ENCODE measurements at regions not wholly inside any gene's neighbourhood (a gene's known extent, or its start where the extent isn't known, plus 50 kb on each side); places are given as distances from the start of the nearest gene placed in this dataset.

- TF ChIP-seq EZH2 (IDR thresholded peaks at IDR 0.05; ENCODE audit: borderline replicate concordance, low read length) (no peak), CTCF (conservative IDR thresholded peaks at IDR 0.05 in 1 of 2, IDR thresholded peaks at IDR 0.05 in 1 of 2; ENCODE audit: extremely low read depth in 1 of 2, insufficient read depth in 1 of 2, low read depth in 1 of 2, low read length in 2 of 2) (no peak)
These were observed 53.7 kb upstream of the ZNF32 start for GRCh38 chr10:43702213-43702935.
